ENCODE measurements at regions not wholly inside any gene's neighbourhood (a gene's known extent, or its start where the extent isn't known, plus 50 kb on each side); places are given as distances from the start of the nearest gene placed in this dataset.

DNA sequence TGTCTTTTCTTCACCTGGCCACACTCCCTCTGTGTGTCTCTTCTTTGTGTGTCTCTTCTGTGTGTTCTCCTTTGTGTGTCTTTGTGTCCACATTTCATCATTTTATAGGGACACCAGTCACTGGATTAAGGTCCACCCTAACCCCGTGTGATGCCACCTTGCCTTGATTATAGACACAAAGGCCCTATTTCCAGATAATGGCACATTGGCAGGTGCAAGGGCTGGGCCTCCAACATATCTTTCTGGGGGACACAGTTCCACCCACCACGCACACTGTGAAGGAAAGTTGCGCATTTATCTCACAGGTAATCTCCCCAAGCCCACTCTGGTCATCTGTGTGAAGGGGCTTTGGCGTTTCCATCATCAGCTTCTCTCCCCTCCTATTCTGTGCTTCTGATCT, 334.6 kb upstream of the IRX1 start (continued):
- TF ChIP-seq, protein P1, sequence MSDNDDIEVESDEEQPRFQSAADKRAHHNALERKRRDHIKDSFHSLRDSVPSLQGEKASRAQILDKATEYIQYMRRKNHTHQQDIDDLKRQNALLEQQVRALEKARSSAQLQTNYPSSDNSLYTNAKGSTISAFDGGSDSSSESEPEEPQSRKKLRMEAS (IDR thresholded peaks at IDR 0.05): no peak
- TF ChIP-seq CEBPB (IDR thresholded peaks at IDR 0.05; ENCODE audit: low read depth): no peak
- TF ChIP-seq CBX3 (IDR thresholded peaks at IDR 0.05; ENCODE audit: low read depth): no peak

DNA sequence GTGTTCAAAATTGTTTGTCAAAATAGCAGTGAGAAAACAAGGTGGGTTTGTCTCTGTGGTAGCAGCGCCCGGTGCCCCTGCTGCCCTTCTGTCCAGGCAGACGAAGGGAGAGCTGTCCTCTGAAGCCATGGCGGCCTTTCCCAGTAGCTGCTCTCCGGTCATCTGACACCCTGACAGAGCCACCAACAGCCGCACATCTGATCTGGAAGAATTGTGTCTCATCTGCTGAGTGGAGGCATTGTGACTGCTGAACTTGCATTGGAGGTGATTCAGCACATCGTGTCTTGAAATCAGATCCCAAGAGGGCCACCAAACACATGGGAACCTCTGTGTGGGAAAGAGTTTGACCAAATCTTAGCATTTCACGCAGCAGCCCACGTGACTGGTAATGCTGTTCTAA, 337.6 kb upstream of the IRX1 start:
- H3K9me2 ChIP-seq (ENCODE audit: insufficient read depth): no peaks in the 10 kb centered on the region
- RAD21 ChIA-PET (ENCODE audit: low non-redundant PET in 1 of 2, low total read pairs in 2 of 2, uncharacterized antibody in 2 of 2, unreplicated experiment in 2 of 2): no interaction called here
- intact Hi-C loops (cut with micrococcal nuclease): no loop called here
- H4K20me1 ChIP-seq (ENCODE audit: insufficient read depth): no peaks in the 10 kb centered on the region
- CTCF ChIA-PET: no interaction called here
- H3K4me2 ChIP-seq (ENCODE audit: low read length): no peak overlapping the region
- H3K36me3 ChIP-seq (ENCODE audit: control insufficient read depth in 1 of 2, insufficient read depth in 2 of 2, low read length in 2 of 2): no peaks in the 10 kb centered on the region
- BruUV-seq (replicated peaks): no TSS peak
- ATAC-seq: no peak
- H3K4me3 ChIP-seq (replicated peaks in 1 of 2; ENCODE audit: low read depth in 1 of 2, low read length in 2 of 2): no peak overlapping the region
- H3K27me3 ChIP-seq (ENCODE audit: insufficient read depth, low read length): no peaks in the 10 kb centered on the region
- H3K79me2 ChIP-seq (ENCODE audit: insufficient read depth, low read length): no peaks in the 10 kb centered on the region
- TF ChIP-seq SRF (IDR thresholded peaks at IDR 0.05; ENCODE audit: low read depth) (no peak), YY1 (IDR thresholded peaks at IDR 0.05; ENCODE audit: extremely low read depth, insufficient replicate concordance, low read depth, low read length) (no peak), POLR2A (IDR thresholded peaks at IDR 0.05; ENCODE audit: borderline replicate concordance, extremely low read depth, insufficient read depth, insufficient read length) (no peak), JUND (IDR thresholded peaks at IDR 0.05) (no peak)
- H3K4me1 ChIP-seq (ENCODE audit: control insufficient read depth in 1 of 2, insufficient read depth in 2 of 2, low read length in 2 of 2): no peaks in the 10 kb centered on the region
- no peak for DNase-seq (ENCODE audit: low read depth, low spot score)
- peaks cover 10 to 37% of the 10 kb centered on the region in 2 experiments; a peak in 2 of 4 replicates for H3K9me3 ChIP-seq (ENCODE audit: control insufficient read depth in 1 of 2, insufficient read depth in 1 of 2, low read depth in 1 of 2, low read length in 2 of 2)
- H3K9ac ChIP-seq (ENCODE audit: low read length): no peak overlapping the region
- no peak overlapping the region for H3K27ac ChIP-seq (ENCODE audit: low read depth, low read length)
- H2AFZ ChIP-seq (ENCODE audit: low read depth, low read length, poor library complexity, severe bottlenecking): no peak overlapping the region
- POLR2A ChIA-PET: no interaction called here

DNA sequence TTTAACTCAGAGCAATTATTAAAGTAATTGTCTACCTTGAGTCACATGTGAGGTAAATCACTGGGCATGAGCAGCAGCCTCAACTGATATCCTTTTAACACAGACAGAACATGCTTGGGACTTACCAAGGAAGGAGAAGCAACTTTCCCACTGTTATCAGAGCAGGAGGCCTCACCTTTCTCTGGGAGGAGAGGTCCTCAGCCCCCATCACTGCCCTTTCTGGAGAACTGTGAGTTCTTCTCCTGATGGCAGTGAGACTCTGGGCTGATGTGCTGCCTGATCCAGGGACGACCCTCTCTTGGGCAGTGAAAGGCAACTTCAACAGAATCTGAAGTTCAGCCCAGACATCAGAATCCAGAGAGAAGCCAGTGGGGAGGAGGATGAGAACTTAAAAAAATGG, 343.4 kb upstream of the IRX1 start:
- ChIA-PET CTCF (no interaction called here), POLR2A (no interaction called here), RAD21 (ENCODE audit: low non-redundant PET in 1 of 2, low total read pairs in 2 of 2, uncharacterized antibody in 2 of 2, unreplicated experiment in 2 of 2) (no interaction called here)
- H3K9me2 ChIP-seq (ENCODE audit: insufficient read depth): no peaks in the 10 kb centered on the region
- no peak overlapping the region for H2AFZ ChIP-seq (ENCODE audit: low read depth, low read length, poor library complexity, severe bottlenecking)
- H3K27me3 ChIP-seq (ENCODE audit: insufficient read depth, low read length): no peaks in the 10 kb centered on the region
- intact Hi-C loops (cut with micrococcal nuclease): no loop called here
- no peak overlapping the region for H3K4me2 ChIP-seq (ENCODE audit: low read length)
- peaks cover 12 to 29% of the 10 kb centered on the region in 2 experiments; a peak in 2 of 4 replicates for H3K9me3 ChIP-seq (ENCODE audit: control insufficient read depth in 1 of 2, insufficient read depth in 1 of 2, low read depth in 1 of 2, low read length in 2 of 2)
- ATAC-seq (no peak), DNase-seq (ENCODE audit: low read depth, low spot score) (no peak)
- no TSS peak for BruUV-seq (replicated peaks)
- H4K20me1 ChIP-seq (ENCODE audit: insufficient read depth): no peaks in the 10 kb centered on the region
- H3K4me3 ChIP-seq (replicated peaks in 1 of 2; ENCODE audit: low read depth in 1 of 2, low read length in 2 of 2): no peak overlapping the region
- no peaks in the 10 kb centered on the region for H3K4me1 ChIP-seq (ENCODE audit: control insufficient read depth in 1 of 2, insufficient read depth in 2 of 2, low read length in 2 of 2)
- H3K9ac ChIP-seq (ENCODE audit: low read length): no peak overlapping the region
- no peaks in the 10 kb centered on the region for H3K36me3 ChIP-seq (ENCODE audit: control insufficient read depth in 1 of 2, insufficient read depth in 2 of 2, low read length in 2 of 2)
- no peaks in the 10 kb centered on the region for H3K79me2 ChIP-seq (ENCODE audit: insufficient read depth, low read length)
- H3K27ac ChIP-seq (ENCODE audit: low read depth, low read length): no peak overlapping the region
- TF ChIP-seq TCF7L2 (IDR thresholded peaks at IDR 0.05; ENCODE audit: borderline replicate concordance, extremely low read depth, insufficient read depth, insufficient read length): no peak
- TF ChIP-seq CEBPB (IDR thresholded peaks at IDR 0.05; ENCODE audit: low read depth): no peak
- TF ChIP-seq, protein P2, sequence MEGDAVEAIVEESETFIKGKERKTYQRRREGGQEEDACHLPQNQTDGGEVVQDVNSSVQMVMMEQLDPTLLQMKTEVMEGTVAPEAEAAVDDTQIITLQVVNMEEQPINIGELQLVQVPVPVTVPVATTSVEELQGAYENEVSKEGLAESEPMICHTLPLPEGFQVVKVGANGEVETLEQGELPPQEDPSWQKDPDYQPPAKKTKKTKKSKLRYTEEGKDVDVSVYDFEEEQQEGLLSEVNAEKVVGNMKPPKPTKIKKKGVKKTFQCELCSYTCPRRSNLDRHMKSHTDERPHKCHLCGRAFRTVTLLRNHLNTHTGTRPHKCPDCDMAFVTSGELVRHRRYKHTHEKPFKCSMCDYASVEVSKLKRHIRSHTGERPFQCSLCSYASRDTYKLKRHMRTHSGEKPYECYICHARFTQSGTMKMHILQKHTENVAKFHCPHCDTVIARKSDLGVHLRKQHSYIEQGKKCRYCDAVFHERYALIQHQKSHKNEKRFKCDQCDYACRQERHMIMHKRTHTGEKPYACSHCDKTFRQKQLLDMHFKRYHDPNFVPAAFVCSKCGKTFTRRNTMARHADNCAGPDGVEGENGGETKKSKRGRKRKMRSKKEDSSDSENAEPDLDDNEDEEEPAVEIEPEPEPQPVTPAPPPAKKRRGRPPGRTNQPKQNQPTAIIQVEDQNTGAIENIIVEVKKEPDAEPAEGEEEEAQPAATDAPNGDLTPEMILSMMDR (IDR thresholded peaks at IDR 0.05 in 2 of 3, conservative IDR thresholded peaks at IDR 0.05 in 1 of 3; ENCODE audit: borderline replicate concordance in 1 of 3, insufficient read depth in 1 of 3, low read depth in 2 of 3, low read length in 2 of 3): no peak
- no peak for TF ChIP-seq ELF1 (IDR thresholded peaks at IDR 0.05; ENCODE audit: borderline replicate concordance, low read depth)
- TF ChIP-seq EZH2 (IDR thresholded peaks at IDR 0.05): no peak
- TF ChIP-seq EGR1 (IDR thresholded peaks at IDR 0.05; ENCODE audit: low read depth): no peak
- no peak for TF ChIP-seq POLR2A (IDR thresholded peaks at IDR 0.05; ENCODE audit: borderline replicate concordance, extremely low read depth, insufficient read depth, insufficient read length)
- TF ChIP-seq, protein P3, sequence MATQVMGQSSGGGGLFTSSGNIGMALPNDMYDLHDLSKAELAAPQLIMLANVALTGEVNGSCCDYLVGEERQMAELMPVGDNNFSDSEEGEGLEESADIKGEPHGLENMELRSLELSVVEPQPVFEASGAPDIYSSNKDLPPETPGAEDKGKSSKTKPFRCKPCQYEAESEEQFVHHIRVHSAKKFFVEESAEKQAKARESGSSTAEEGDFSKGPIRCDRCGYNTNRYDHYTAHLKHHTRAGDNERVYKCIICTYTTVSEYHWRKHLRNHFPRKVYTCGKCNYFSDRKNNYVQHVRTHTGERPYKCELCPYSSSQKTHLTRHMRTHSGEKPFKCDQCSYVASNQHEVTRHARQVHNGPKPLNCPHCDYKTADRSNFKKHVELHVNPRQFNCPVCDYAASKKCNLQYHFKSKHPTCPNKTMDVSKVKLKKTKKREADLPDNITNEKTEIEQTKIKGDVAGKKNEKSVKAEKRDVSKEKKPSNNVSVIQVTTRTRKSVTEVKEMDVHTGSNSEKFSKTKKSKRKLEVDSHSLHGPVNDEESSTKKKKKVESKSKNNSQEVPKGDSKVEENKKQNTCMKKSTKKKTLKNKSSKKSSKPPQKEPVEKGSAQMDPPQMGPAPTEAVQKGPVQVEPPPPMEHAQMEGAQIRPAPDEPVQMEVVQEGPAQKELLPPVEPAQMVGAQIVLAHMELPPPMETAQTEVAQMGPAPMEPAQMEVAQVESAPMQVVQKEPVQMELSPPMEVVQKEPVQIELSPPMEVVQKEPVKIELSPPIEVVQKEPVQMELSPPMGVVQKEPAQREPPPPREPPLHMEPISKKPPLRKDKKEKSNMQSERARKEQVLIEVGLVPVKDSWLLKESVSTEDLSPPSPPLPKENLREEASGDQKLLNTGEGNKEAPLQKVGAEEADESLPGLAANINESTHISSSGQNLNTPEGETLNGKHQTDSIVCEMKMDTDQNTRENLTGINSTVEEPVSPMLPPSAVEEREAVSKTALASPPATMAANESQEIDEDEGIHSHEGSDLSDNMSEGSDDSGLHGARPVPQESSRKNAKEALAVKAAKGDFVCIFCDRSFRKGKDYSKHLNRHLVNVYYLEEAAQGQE (IDR thresholded peaks at IDR 0.05; ENCODE audit: low read depth): no peak
- TF ChIP-seq FOSL1 (IDR thresholded peaks at IDR 0.05; ENCODE audit: low read depth): no peak
- no peak for TF ChIP-seq ZFX (IDR thresholded peaks at IDR 0.05)
- TF ChIP-seq, protein P1 (IDR thresholded peaks at IDR 0.05): no peak
